ENCODE measurements at regions not wholly inside any gene's neighbourhood (a gene's known extent, or its start where the extent isn't known, plus 50 kb on each side); places are given as distances from the start of the nearest gene placed in this dataset.

GRCh38 chr13:80555796-80556678 lies 215.1 kb upstream of the SPRY2 start:
- WGBS (ENCODE audit: insufficient coverage, low lambda C conversion rate), result no CpG with 5 or more reads among the region's 5 CpGs
- DNase-seq, result no peak
- H3K9me3 ChIP-seq (ENCODE audit: control insufficient read depth, low read depth, low read length), result no peaks in the 10 kb centered on the region
- H3K27ac ChIP-seq (ENCODE audit: low read length), result no peak overlapping the region
- no peaks in the 10 kb centered on the region for H3K27me3 ChIP-seq (ENCODE audit: control insufficient read depth, insufficient read depth, low read length)
- H3K4me1 ChIP-seq (ENCODE audit: control insufficient read depth, insufficient read depth, low read length), result no peaks in the 10 kb centered on the region
- H3K4me3 ChIP-seq (ENCODE audit: low read length), result no peak overlapping the region
- no peaks in the 10 kb centered on the region for H3K36me3 ChIP-seq (ENCODE audit: control insufficient read depth, insufficient read depth, low read length)

GRCh38 chr13:80552851-80553440 lies 212.0 kb upstream of the SPRY2 start:
- Histone ChIP-seq H3K9me3 (ENCODE audit: control insufficient read depth, low read depth, low read length) (no peaks in the 10 kb centered on the region), H3K27me3 (ENCODE audit: control insufficient read depth, insufficient read depth, low read length) (no peaks in the 10 kb centered on the region), H3K4me3 (ENCODE audit: low read length) (no peak overlapping the region), H3K4me1 (ENCODE audit: control insufficient read depth, insufficient read depth, low read length) (no peaks in the 10 kb centered on the region), H3K27ac (ENCODE audit: low read length) (no peak overlapping the region), H3K36me3 (ENCODE audit: control insufficient read depth, insufficient read depth, low read length) (no peaks in the 10 kb centered on the region)
- DNase-seq, result no peak
- WGBS (ENCODE audit: insufficient coverage, low lambda C conversion rate), result 25% methylated on average over 2 of the region's 4 CpGs

- H3K36me3 ChIP-seq (ENCODE audit: control insufficient read depth, insufficient read depth, low read length), result no peaks in the 10 kb centered on the region
- no peak overlapping the region for H3K27ac ChIP-seq (ENCODE audit: low read length)
- H3K4me3 ChIP-seq (ENCODE audit: low read length), result no peak overlapping the region
- DNase-seq, result no peak
- no peaks in the 10 kb centered on the region for H3K9me3 ChIP-seq (ENCODE audit: control insufficient read depth, low read depth, low read length)
- no CpG with 5 or more reads among the region's 1 CpG for WGBS (ENCODE audit: insufficient coverage, low lambda C conversion rate)
- H3K27me3 ChIP-seq (ENCODE audit: control insufficient read depth, insufficient read depth, low read length), result no peaks in the 10 kb centered on the region
- H3K4me1 ChIP-seq (ENCODE audit: control insufficient read depth, insufficient read depth, low read length), result no peaks in the 10 kb centered on the region
These were observed 210.9 kb upstream of the SPRY2 start for GRCh38 chr13:80551650-80552497.

- H3K4me3 ChIP-seq (ENCODE audit: low read length), result no peak overlapping the region
- no peak for DNase-seq
- no CpG with 5 or more reads among the region's 2 CpGs for WGBS (ENCODE audit: insufficient coverage, low lambda C conversion rate)
These were observed 210.1 kb upstream of the SPRY2 start for GRCh38 chr13:80550971-80551441.

GRCh38 chr13:80548915-80549314 lies 208.0 kb upstream of the SPRY2 start:
- Histone ChIP-seq H3K4me3 (ENCODE audit: low read length) (no peak overlapping the region), H3K27ac (ENCODE audit: low read length) (no peak overlapping the region), H3K4me1 (ENCODE audit: control insufficient read depth, insufficient read depth, low read length) (no peaks in the 10 kb centered on the region), H3K36me3 (ENCODE audit: control insufficient read depth, insufficient read depth, low read length) (no peaks in the 10 kb centered on the region), H3K27me3 (ENCODE audit: control insufficient read depth, insufficient read depth, low read length) (no peaks in the 10 kb centered on the region), H3K9me3 (ENCODE audit: control insufficient read depth, low read depth, low read length) (no peaks in the 10 kb centered on the region)
- no peak for DNase-seq

More at GRCh38 chr13:80550971-80551441, 210.1 kb upstream of the SPRY2 start:
- Histone ChIP-seq H3K4me1 (ENCODE audit: control insufficient read depth, insufficient read depth, low read length) (no peaks in the 10 kb centered on the region), H3K27ac (ENCODE audit: low read length) (no peak overlapping the region), H3K36me3 (ENCODE audit: control insufficient read depth, insufficient read depth, low read length) (no peaks in the 10 kb centered on the region), H3K9me3 (ENCODE audit: control insufficient read depth, low read depth, low read length) (no peaks in the 10 kb centered on the region), H3K27me3 (ENCODE audit: control insufficient read depth, insufficient read depth, low read length) (no peaks in the 10 kb centered on the region)

- Histone ChIP-seq H3K9me3 (ENCODE audit: control insufficient read depth, low read depth, low read length) (no peaks in the 10 kb centered on the region), H3K4me1 (ENCODE audit: control insufficient read depth, insufficient read depth, low read length) (no peaks in the 10 kb centered on the region), H3K36me3 (ENCODE audit: control insufficient read depth, insufficient read depth, low read length) (no peaks in the 10 kb centered on the region), H3K27me3 (ENCODE audit: control insufficient read depth, insufficient read depth, low read length) (no peaks in the 10 kb centered on the region), H3K4me3 (ENCODE audit: low read length) (no peak overlapping the region), H3K27ac (ENCODE audit: low read length) (no peak overlapping the region)
- no peak for DNase-seq
- no CpG with 5 or more reads among the region's 7 CpGs for WGBS (ENCODE audit: insufficient coverage, low lambda C conversion rate)
These were observed 207.2 kb upstream of the SPRY2 start for GRCh38 chr13:80547885-80548825.

GRCh38 chr13:80547341-80547740 lies 206.4 kb upstream of the SPRY2 start:
- H3K4me1 ChIP-seq (ENCODE audit: control insufficient read depth, insufficient read depth, low read length), result no peaks in the 10 kb centered on the region
- H3K9me3 ChIP-seq (ENCODE audit: control insufficient read depth, low read depth, low read length), result no peaks in the 10 kb centered on the region
- H3K27me3 ChIP-seq (ENCODE audit: control insufficient read depth, insufficient read depth, low read length), result no peaks in the 10 kb centered on the region
- H3K4me3 ChIP-seq (ENCODE audit: low read length), result no peak overlapping the region
- DNase-seq, result no peak
- no peak overlapping the region for H3K27ac ChIP-seq (ENCODE audit: low read length)
- H3K36me3 ChIP-seq (ENCODE audit: control insufficient read depth, insufficient read depth, low read length), result no peaks in the 10 kb centered on the region
- 78% methylated on average over 1 of the region's 1 CpG for WGBS (ENCODE audit: insufficient coverage, low lambda C conversion rate)

- Histone ChIP-seq H3K27ac (ENCODE audit: low read length) (no peak overlapping the region), H3K36me3 (ENCODE audit: control insufficient read depth, insufficient read depth, low read length) (no peaks in the 10 kb centered on the region), H3K27me3 (ENCODE audit: control insufficient read depth, insufficient read depth, low read length) (no peaks in the 10 kb centered on the region), H3K9me3 (ENCODE audit: control insufficient read depth, low read depth, low read length) (no peaks in the 10 kb centered on the region), H3K4me3 (ENCODE audit: low read length) (no peak overlapping the region), H3K4me1 (ENCODE audit: control insufficient read depth, insufficient read depth, low read length) (no peaks in the 10 kb centered on the region)
- no peak for DNase-seq
- WGBS (ENCODE audit: insufficient coverage, low lambda C conversion rate), result no CpG with 5 or more reads among the region's 1 CpG
These were observed 192.2 kb upstream of the SPRY2 start for GRCh38 chr13:80533175-80533574.

GRCh38 chr13:80530902-80531301 lies 190.0 kb upstream of the SPRY2 start:
- Histone ChIP-seq H3K4me1 (ENCODE audit: control insufficient read depth, insufficient read depth, low read length) (no peaks in the 10 kb centered on the region), H3K9me3 (ENCODE audit: control insufficient read depth, low read depth, low read length) (no peaks in the 10 kb centered on the region)
- WGBS (ENCODE audit: insufficient coverage, low lambda C conversion rate), result 83% methylated on average over 1 of the region's 1 CpG

More at GRCh38 chr13:80530902-80531301, 190.0 kb upstream of the SPRY2 start:
- Histone ChIP-seq H3K27ac (ENCODE audit: low read length) (no peak overlapping the region), H3K36me3 (ENCODE audit: control insufficient read depth, insufficient read depth, low read length) (no peaks in the 10 kb centered on the region), H3K27me3 (ENCODE audit: control insufficient read depth, insufficient read depth, low read length) (no peaks in the 10 kb centered on the region), H3K4me3 (ENCODE audit: low read length) (no peak overlapping the region)
- no peak for DNase-seq
